ENCODE measurements at regions not wholly inside any gene's neighbourhood (a gene's known extent, or its start where the extent isn't known, plus 50 kb on each side); places are given as distances from the start of the nearest gene placed in this dataset.

DNA sequence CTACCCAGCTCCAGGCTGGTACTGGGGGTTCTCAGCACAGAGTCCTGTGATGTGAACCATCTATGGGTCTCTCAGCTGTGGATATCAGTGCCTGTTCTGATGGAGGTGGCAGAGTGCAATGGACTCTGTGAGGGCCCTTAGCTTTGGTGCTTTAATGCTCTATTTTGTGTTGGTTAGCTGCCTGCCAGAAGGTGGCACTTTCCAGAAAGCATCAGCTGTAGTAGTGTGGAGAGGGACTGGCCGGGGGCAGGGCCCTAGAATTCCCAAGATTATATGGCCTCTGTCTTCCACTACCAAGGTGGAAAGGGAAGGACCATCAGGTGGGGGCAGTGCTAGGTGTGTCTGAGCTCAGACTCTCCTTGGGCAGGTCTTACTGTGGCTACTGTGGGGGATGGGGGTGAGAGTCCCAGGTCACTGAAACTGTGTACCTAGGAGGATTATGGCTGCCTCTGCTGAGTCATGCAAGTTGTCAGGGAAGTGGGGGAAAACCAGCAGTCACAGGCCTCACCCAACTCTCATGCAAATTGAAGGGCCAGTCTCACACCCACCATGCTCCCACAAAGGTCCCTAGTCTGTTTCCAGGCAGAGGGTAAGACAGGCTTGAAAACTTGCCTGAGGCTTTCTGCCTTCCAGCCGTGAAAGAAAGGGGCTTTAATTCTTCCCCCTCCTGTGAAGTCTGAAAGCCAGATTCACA lies 878.1 kb downstream of the C12orf50 start:
- TF ChIP-seq, protein P1, sequence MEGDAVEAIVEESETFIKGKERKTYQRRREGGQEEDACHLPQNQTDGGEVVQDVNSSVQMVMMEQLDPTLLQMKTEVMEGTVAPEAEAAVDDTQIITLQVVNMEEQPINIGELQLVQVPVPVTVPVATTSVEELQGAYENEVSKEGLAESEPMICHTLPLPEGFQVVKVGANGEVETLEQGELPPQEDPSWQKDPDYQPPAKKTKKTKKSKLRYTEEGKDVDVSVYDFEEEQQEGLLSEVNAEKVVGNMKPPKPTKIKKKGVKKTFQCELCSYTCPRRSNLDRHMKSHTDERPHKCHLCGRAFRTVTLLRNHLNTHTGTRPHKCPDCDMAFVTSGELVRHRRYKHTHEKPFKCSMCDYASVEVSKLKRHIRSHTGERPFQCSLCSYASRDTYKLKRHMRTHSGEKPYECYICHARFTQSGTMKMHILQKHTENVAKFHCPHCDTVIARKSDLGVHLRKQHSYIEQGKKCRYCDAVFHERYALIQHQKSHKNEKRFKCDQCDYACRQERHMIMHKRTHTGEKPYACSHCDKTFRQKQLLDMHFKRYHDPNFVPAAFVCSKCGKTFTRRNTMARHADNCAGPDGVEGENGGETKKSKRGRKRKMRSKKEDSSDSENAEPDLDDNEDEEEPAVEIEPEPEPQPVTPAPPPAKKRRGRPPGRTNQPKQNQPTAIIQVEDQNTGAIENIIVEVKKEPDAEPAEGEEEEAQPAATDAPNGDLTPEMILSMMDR (IDR thresholded peaks at IDR 0.05) = no peak
- Histone ChIP-seq H3K4me3 (no peak overlapping the region), H3K27ac (no peak overlapping the region)
- DNase-seq (ENCODE audit: low spot score) = no peak

DNA sequence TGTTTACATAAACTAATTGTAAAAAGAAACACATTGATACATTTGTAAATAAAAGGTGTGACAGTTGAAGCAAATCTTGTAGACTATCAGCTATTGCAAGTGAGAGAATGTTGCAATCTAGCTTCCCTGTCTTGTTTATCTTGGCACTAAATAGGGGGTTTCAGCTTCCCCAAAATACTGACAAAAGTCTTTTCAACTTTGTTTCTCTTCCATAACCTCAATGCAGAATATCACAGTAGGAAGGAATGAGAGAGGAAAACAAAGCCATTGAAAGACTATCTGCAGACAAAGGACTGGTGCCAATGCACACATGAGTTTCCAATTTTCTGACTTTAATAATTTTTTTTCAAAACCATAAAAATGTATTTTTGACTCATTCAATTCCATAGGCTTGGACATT lies 886.2 kb upstream of the MGAT4C start:
- H3K27ac ChIP-seq = no peak overlapping the region
- no peak overlapping the region for H3K4me3 ChIP-seq
- DNase-seq (ENCODE audit: low spot score) = no peak
- TF ChIP-seq, protein P1 (IDR thresholded peaks at IDR 0.05) = no peak

DNA sequence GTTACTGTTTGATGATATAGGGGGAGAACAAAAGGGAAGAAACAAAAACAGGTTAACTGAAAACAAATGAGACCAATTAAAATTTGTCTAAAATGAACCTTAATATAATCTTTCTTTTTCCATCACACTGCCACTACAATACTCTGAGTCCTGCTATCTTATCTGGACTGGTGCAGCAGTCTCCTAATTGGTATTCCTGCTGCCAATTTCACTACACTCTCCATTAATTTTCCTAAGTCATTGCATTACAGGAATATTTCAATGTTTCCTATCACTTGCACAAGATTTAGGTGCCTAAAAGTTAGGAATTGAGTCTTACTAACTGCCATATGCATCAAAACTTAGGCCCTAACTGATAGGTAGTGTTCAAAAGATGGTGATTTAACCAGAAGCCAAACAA lies 884.9 kb upstream of the MGAT4C start:
- no peak overlapping the region for H3K4me3 ChIP-seq
- TF ChIP-seq, protein P1 (IDR thresholded peaks at IDR 0.05) = no peak
- H3K27ac ChIP-seq = no peak overlapping the region
- DNase-seq (ENCODE audit: low spot score) = no peak

DNA sequence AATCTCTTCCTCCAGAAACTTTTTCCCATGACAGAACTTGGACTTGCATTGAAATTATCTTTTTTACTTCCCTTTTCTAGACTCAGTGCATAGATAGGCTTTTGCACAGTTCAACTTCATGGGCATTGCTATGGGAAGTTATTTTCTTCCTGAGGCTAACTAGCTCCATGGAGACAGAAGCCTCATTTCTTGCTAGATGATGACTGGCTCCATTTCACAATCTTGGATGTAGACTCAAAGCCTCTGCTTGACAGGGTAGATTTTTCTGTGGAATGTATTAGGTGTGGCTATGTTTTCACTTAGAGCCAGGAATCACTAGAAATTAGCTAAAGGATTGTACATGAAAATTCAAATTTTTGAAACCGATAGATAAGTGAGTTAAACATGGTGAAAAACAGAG lies 884.1 kb upstream of the MGAT4C start:
- no peak for DNase-seq (ENCODE audit: low spot score)
- no peak overlapping the region for H3K27ac ChIP-seq
- TF ChIP-seq, protein P1 (IDR thresholded peaks at IDR 0.05) = no peak
- no peak overlapping the region for H3K4me3 ChIP-seq

- no peak overlapping the region for H3K27ac ChIP-seq
Observed at GRCh38 chr12:87137220-87137619, 881.0 kb upstream of the MGAT4C start.

DNA sequence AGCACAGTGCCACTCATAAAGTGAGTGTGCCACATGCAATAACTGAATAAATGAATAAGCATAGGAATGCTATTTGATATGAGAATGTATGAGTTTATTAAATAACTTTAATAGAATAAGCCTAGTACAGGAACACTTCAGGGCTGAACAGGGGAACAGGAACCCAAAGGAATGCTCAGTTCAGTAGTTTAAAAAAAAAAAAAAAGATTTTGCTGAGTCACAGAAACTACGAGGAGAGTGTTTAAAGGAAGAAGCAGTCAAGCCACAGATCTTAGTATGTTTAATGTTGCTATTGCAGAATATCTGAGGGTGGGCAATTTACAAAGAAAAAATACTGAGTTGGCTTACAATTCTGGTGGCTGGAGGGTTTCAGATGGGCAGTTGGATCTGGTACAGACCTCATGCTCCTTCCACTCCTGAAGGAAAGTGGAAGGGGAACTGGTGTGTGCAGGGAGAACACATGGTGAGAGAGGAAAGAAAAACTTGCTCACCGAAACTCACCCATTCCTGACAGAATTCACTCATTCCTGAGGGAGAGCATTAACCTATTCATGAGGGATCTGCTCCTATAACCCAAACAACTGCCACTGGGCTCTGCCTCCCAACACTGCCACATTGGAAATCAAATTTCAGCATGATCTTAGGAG lies 880.3 kb upstream of the MGAT4C start:
- H3K4me3 ChIP-seq = no peak overlapping the region
- no peak for DNase-seq (ENCODE audit: low spot score)
- H3K27ac ChIP-seq = no peak overlapping the region
- TF ChIP-seq, protein P1 (IDR thresholded peaks at IDR 0.05) = no peak

More at GRCh38 chr12:87137220-87137619, 881.0 kb upstream of the MGAT4C start:
- no peak for DNase-seq (ENCODE audit: low spot score)
- TF ChIP-seq, protein P1 (IDR thresholded peaks at IDR 0.05) = no peak
- no peak overlapping the region for H3K4me3 ChIP-seq

GRCh38 chr12:87127272-87127671 lies 871.1 kb upstream of the MGAT4C start:
- DNase-seq (ENCODE audit: low spot score) = no peak
- no peak overlapping the region for H3K27ac ChIP-seq
- TF ChIP-seq, protein P1 (IDR thresholded peaks at IDR 0.05) = no peak

More at GRCh38 chr12:87127272-87127671, 871.1 kb upstream of the MGAT4C start:
- H3K4me3 ChIP-seq = no peak overlapping the region

All from coronary artery (tissue), 2 donors.